ENCODE measurements at regions not wholly inside any gene's neighbourhood (a gene's known extent, or its start where the extent isn't known, plus 50 kb on each side); places are given as distances from the start of the nearest gene placed in this dataset.

DNA sequence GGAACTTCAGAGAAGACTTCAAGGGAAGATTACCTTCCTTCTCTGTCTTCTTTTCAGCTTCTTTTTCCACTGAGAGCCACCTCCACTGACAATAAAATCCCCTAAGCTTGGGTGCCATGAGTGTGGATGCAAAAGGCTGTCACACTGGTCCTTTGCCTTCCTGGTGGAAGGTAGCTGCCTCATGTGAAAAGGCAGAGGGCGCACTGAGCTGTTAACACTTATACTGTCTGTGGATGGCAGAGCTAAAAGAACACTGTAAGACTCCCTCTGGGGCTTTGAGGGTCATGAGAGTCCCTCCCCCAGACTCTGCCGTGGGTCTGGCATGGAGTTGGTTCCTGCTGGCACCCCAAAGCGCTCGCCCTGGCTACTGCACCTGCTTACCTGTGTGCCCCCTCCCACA, 536.7 kb upstream of the IMPG1 start:
- TF ChIP-seq POLR2A (IDR thresholded peaks at IDR 0.05), result no peak
- TF ChIP-seq, protein P1, sequence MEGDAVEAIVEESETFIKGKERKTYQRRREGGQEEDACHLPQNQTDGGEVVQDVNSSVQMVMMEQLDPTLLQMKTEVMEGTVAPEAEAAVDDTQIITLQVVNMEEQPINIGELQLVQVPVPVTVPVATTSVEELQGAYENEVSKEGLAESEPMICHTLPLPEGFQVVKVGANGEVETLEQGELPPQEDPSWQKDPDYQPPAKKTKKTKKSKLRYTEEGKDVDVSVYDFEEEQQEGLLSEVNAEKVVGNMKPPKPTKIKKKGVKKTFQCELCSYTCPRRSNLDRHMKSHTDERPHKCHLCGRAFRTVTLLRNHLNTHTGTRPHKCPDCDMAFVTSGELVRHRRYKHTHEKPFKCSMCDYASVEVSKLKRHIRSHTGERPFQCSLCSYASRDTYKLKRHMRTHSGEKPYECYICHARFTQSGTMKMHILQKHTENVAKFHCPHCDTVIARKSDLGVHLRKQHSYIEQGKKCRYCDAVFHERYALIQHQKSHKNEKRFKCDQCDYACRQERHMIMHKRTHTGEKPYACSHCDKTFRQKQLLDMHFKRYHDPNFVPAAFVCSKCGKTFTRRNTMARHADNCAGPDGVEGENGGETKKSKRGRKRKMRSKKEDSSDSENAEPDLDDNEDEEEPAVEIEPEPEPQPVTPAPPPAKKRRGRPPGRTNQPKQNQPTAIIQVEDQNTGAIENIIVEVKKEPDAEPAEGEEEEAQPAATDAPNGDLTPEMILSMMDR (IDR thresholded peaks at IDR 0.05), result no peak
